CD4-positive, alpha-beta T cell treated with Interleukin-21 for 1 hour (primary cell): ENCODE measurements at regions not wholly inside any gene's neighbourhood (a gene's known extent, or its start where the extent isn't known, plus 50 kb on each side); places are given as distances from the start of the nearest gene placed in this dataset.

Experiments used
- DNase-seq: peaks from one replicate; pipeline ENCODE4 v3.0.0-alpha.2; 2020

- no peak for DNase-seq
These were observed 609.0 kb downstream of the EPHA4 start for GRCh38 chr2:220963076-220963475.

- no peak for DNase-seq
These were observed 608.2 kb downstream of the EPHA4 start for GRCh38 chr2:220963930-220964329.

- no peak for DNase-seq
These were observed 605.5 kb downstream of the EPHA4 start for GRCh38 chr2:220966636-220967035.

GRCh38 chr2:220969348-220969747 is 602.8 kb downstream of the EPHA4 start:
- DNase-seq = no peak

GRCh38 chr2:220980966-220981675 is 591.0 kb downstream of the EPHA4 start:
- no peak for DNase-seq

- no peak for DNase-seq
These were observed 590.2 kb downstream of the EPHA4 start for GRCh38 chr2:220981926-220982325.

GRCh38 chr2:220985561-220985960 is 586.5 kb downstream of the EPHA4 start:
- no peak for DNase-seq

- no peak for DNase-seq
These were observed 584.3 kb downstream of the EPHA4 start for GRCh38 chr2:220987839-220988238.

GRCh38 chr2:220991972-220992371 is 580.1 kb downstream of the EPHA4 start:
- no peak for DNase-seq

GRCh38 chr2:220994846-220995245 is 577.3 kb downstream of the EPHA4 start:
- no peak for DNase-seq

- DNase-seq = no peak
These were observed 576.5 kb downstream of the EPHA4 start for GRCh38 chr2:220995581-220995980.

- no peak for DNase-seq
These were observed 573.9 kb downstream of the EPHA4 start for GRCh38 chr2:220998156-220998555.

- no peak for DNase-seq
These were observed 572.7 kb downstream of the EPHA4 start for GRCh38 chr2:220999356-220999755.

- no peak for DNase-seq
These were observed 570.7 kb downstream of the EPHA4 start for GRCh38 chr2:221001381-221001801.

GRCh38 chr2:221002101-221002685 is 569.9 kb downstream of the EPHA4 start:
- DNase-seq = no peak

- DNase-seq = no peak
These were observed 566.8 kb downstream of the EPHA4 start for GRCh38 chr2:221005338-221005737.

- no peak for DNase-seq
These were observed 566.0 kb downstream of the EPHA4 start for GRCh38 chr2:221006084-221006483.

- no peak for DNase-seq
These were observed 555.6 kb downstream of the EPHA4 start for GRCh38 chr2:221016551-221016950.

- DNase-seq = no peak
These were observed 553.8 kb downstream of the EPHA4 start for GRCh38 chr2:221018262-221018661.

GRCh38 chr2:221019668-221020067 is 552.4 kb downstream of the EPHA4 start:
- no peak for DNase-seq

GRCh38 chr2:221022554-221022953 is 549.5 kb downstream of the EPHA4 start:
- no peak for DNase-seq

GRCh38 chr2:221025398-221025797 is 546.7 kb downstream of the EPHA4 start:
- no peak for DNase-seq

- DNase-seq = no peak
These were observed 537.9 kb downstream of the EPHA4 start for GRCh38 chr2:221034026-221034701.

GRCh38 chr2:221034973-221035372 is 537.1 kb downstream of the EPHA4 start:
- DNase-seq = no peak
